ENCODE measurements at regions not wholly inside any gene's neighbourhood (a gene's known extent, or its start where the extent isn't known, plus 50 kb on each side); places are given as distances from the start of the nearest gene placed in this dataset.
"Not testable (repeated sequence)": the region's sequence is repeated elsewhere in the genome, so short reads cannot be mapped to it uniquely, and the experiment has no call there.

GRCh38 chr20:51184289-51184688, 161.4 kb upstream of the KCNG1 start:
- no peak for DNase-seq

- no peak for DNase-seq
Observed at GRCh38 chr20:51183451-51183850, 160.5 kb upstream of the KCNG1 start.

GRCh38 chr20:51182571-51182970, 159.7 kb upstream of the KCNG1 start:
- no peak for DNase-seq

DNA sequence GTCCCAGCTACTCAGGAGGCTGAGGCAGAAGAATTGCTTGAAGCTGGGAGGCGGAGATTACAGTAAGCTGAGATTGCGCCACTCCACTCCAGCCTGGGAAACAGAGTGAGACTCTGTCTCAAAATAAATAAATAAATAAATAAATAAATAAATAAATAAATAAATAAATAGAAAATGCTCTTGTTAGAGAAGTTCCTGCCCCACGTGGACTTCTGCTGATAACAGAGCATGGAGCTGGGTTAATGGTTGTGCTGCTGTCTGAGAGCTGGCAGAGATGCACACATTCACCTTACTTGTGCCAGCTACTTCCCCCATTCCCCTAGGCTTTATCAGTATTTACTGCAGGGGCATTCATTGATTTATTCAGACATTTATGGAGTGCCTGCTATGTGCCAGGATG, 155.2 kb upstream of the KCNG1 start:
- no peak for DNase-seq

DNA sequence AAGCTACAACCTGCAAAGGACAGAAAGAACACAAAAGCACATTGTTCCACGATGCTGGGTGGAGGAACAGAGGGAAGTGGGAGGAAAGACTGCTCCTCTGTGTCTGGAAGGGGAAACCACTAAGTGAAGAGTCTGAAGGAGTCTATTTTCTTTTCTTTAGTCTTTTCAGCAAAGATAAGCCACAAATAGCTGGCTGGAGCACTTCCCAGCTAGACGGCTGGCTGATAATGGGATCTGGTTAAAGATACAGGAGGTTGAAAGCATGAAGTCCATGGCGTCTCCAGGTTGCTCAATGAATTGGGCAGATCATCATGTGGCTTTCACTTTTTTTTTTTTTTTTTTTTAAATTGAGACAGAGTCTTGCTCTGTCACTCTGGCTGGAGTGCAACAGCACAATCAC, 154.0 kb upstream of the KCNG1 start:
- no peak for DNase-seq

GRCh38 chr20:51176446-51176845, 153.5 kb upstream of the KCNG1 start:
- DNase-seq = no peak

- DNase-seq = no peak
Observed at GRCh38 chr20:51175724-51176123, 152.8 kb upstream of the KCNG1 start.

DNA sequence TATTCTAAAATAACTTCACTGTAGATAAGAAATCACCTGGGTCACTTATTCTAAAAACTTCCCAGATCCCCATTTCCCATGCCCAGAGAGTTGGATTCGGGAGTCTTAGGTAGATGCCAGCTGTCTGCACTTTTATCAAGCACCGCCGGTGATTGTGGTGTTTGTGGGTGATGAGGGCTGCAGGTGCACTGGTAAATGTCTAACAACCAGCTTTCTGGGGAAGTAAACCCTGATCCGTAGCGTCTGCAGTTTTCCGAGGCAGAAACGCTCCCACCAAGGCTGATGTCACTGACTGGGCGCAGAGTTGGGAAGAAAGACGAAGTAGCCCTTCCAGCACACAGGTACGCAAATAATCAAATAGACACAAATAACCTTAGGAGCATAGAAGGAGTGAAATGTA, 152.2 kb upstream of the KCNG1 start:
- DNase-seq = no peak

DNA sequence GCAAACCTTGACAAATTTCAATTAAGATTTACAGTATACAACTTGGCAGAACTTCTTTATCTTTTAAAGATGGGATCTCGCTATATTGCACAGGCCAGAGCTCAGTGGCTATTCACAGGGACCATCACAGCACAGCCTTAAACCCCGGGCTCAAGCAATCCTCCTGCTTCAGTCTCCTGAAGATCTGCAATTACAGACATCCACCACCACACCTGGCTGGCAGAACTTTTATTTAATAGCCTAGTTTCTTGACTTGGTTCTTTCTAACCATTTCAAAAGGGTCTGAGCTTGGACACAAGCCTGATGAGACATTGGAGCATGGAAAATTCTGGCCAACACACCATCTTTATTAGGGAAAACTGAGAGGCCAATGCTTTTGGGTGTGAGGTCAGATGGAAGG, 151.6 kb upstream of the KCNG1 start:
- no peak for DNase-seq

DNA sequence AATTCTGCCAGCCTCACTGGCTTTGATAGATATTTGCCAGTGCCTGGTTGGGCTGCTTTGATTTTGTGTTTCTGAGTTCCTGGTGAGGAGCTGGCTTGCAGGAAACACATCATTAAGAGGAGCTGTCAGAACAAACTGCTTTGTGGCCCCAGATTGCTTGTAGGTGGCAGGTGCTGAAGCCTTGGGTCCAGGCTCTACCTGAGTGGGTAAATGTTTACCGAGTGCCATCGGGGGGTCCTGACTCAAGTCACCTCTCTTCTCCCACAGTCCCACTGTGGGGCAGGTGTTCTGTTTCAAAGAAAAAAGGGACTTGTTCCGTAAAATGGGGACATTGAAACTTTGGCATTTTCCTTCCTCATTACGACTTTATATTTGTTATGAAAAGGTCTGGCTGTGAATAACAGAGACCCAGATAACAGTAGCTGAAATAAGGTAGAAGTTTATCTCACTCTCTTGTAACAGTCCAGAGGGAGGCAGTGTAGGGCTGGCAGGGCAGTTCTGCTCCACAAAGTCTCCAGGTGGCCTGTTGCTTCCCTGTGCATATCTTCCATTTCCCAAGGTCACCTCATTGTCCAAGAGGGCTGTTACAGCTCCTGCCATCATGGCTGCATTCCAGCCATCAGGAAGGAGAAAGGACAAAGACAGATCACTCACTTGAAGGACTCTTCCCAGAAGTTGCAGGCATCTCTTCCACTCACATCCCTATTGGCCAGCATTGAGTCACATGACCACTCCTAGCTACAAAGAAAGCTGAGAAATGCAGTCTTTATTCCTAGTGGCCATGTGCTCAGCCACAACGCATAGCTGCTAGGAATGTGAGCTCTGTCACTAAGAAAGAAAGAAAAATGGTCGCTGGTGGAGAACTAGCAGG, 149.9 kb upstream of the KCNG1 start:
- DNase-seq = no peak

GRCh38 chr20:51171141-51171540, 148.2 kb upstream of the KCNG1 start:
- DNase-seq = no peak

- no peak for DNase-seq
Observed at GRCh38 chr20:51169813-51170212, 146.9 kb upstream of the KCNG1 start.

- not testable (repeated sequence) for DNase-seq
Observed at GRCh38 chr20:51167911-51168310, 145.0 kb upstream of the KCNG1 start.

- no peak for DNase-seq
Observed at GRCh38 chr20:51166489-51166888, 143.6 kb upstream of the KCNG1 start.

DNA sequence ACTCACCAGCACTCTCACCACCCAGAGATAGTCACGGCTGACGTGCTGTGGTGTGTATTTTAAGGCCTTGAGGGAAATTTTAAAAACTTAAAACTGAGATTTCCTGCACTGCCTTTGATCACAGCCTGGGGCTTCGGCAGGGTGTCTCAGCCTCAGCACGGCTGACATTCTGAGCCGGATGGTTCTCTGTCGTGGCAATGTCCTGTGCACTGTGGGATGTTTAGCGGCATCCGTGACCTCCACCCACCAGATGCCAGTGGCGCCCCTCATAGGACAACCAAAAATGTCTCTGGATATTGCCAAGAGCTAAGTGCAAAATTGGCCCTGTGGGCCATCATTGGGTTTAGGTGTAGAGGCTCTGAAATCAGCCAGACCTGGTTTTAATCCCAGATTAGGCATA, 142.2 kb upstream of the KCNG1 start:
- no peak for DNase-seq

DNA sequence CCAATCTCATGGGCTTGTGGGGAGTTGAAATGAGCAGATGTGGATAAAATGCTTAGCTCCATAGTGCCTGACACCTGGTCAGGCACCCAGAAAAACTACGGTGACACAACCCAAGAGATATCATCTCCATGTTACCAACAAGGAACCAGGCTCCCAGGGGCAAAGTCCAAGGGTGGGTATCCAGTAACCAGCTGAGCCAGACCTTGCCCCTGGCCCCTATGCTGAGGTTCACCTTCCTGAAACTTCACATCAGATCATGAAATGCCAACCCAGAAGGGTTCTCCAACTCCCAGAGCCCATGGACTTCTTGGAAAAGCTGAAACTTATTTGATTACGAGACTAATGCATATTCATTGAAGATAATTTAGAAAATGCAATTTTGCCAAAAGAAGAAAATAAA, 141.8 kb upstream of the KCNG1 start:
- DNase-seq = no peak

DNA sequence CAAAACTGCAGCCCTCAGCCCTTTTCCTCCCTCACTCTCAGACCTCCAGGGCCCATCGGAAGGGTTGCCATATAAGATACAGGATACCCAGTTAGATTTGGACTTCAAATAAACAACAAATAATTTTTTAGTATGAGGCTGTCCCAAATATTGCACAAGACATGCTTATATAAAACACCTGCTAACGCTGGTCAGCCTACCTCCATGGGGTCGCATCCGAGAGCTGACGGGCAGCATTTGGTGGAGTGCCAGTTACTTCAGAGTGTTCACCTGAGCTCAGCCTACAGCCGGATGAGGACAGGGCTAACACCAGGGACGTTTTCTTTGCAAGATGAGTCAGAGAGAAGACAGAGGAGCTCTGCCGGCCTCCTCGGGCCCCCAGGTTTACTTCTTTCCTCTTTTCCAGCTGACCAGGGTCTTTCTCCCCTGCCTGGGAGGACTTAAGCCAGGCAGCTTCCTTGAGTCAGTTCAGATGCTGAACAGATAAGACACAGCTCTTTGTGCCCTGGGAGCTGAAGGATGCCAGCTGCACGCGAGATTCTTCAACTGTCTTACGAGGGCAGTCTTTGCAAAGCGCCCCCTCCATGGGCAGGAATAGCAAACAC, 141.2 kb upstream of the KCNG1 start:
- DNase-seq = no peak

DNA sequence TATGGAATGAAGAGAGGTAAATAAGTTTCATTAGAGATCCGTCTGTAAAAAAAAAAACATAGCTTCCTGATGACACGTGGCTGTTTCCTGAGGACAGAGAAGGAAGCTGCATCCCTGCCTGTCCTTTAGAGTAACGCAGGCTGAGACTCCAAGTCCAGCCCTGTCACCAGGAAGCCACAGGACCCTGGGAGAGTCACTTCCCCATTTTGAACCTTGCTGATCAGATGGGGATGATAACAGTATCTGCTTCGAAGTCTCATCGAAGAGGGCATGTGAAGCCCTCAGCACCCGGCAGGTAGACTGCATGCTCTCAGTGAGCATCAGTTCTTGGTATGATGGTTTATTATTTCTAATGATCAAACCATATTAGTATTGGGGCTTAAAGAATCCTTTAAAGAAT, 139.1 kb upstream of the KCNG1 start:
- no peak for DNase-seq

GRCh38 chr20:51160821-51161220, 137.9 kb upstream of the KCNG1 start:
- DNase-seq = no peak

- no peak for DNase-seq
Observed at GRCh38 chr20:51159981-51160380, 137.1 kb upstream of the KCNG1 start.

DNA sequence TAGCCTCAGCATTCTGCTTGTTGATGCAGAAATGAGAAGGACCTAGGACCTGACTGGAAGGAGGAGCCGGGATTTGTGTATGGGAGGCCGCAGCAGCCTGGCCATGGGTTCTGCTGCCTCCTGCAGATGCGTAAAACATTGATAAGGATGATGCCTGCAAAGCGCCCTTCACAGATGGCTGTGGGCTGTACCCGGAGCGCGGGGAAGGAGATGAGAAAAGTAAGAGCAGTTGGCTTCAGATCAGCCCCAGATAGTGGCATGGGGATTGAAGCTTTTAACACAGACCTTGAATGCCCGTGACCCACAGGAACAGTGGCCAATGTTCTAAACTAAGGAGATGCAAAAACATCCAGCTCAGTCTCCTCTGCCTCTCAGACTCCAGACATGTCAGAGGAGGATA, 136.4 kb upstream of the KCNG1 start:
- DNase-seq = no peak

- no peak for DNase-seq
Observed at GRCh38 chr20:51158226-51158625, 135.3 kb upstream of the KCNG1 start.

DNA sequence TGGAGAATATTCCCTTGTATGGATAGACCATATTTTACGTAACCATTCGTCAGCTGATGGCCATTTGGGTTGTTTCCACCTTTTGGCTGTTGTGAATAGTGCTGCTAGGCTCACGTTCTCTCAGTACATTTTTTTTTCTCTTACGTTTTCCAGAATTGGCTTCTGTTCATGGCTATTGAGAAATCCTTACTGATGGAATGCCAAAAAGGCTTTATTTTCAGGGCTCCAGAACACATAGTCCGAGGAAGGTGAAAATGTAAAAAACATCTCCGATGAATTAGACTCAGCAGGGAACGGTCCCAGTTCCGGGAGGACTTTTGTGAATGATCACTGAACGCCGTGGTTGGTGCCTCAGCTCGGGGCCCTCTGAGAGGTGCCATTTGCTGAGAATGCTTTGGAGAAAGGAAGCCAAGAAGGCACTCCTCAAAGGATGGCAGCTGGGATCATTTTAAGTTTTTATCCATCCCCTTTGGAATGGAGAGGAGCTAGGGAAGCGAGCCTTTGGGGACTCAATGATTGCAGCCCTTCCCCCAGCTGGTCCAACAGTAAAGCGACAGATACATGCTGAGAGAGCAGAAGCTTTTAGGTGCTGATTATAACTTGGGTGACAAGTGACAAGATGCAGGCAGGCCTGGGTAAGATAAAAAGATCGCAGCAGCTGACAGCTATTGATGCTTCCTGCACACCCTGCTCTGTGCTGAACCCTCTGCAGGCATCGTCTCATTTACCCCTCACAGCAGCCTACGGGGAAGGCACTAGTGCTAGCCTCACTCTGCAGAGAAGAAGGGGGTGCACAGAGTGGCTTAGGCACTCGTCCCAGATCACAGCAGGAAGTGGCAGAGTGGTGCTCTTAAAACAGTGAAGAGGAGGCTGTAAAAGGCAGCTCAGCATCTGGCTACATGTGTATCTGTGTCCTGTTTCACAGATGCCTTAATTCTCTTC, 133.4 kb upstream of the KCNG1 start:
- no peak for DNase-seq

Measured in stimulated activated CD4-positive, alpha-beta T cell treated with anti-CD3 and anti-CD28 coated beads, Interleukin-2, amount 100 ng/mL, for 48 hours (primary cell).